ENCODE measurements at regions not wholly inside any gene's neighbourhood (a gene's known extent, or its start where the extent isn't known, plus 50 kb on each side); places are given as distances from the start of the nearest gene placed in this dataset.

GRCh38 chr3:115388811-115389210, 234.5 kb upstream of the GAP43 start:
- ChIA-PET POLR2A (no interaction called here), CTCF (no interaction called here)
- ATAC-seq (no peak), DNase-seq (no peak)
- no peak overlapping the region for H3K27ac ChIP-seq (ENCODE audit: low read depth, low read length)
- H3K27me3 ChIP-seq (ENCODE audit: control insufficient read depth in 2 of 2, insufficient read depth in 2 of 2, low read length in 2 of 2) = no peaks in the 10 kb centered on the region
- Mint-ChIP-seq H3K36me3 (no peaks in the 10 kb centered on the region), H3K4me1 (peaks cover 0 to 12% (median 10%) of the 10 kb centered on the region in 7 donors), H3K27me3 (peaks cover 0 to 3% (median 0%) of the 10 kb centered on the region in 5 donors), H3K27ac (no peak overlapping the region), H3K4me3 (no peak overlapping the region), H3K9me3 (no peaks in the 10 kb centered on the region)
- no peaks in the 10 kb centered on the region for H3K4me1 ChIP-seq (ENCODE audit: control insufficient read depth in 2 of 2, insufficient read depth in 2 of 2, low read length in 2 of 2)
- H3K4me3 ChIP-seq (ENCODE audit: low read length) = no peak overlapping the region
- intact Hi-C loops (cut with micrococcal nuclease) = no loop called here
- H3K9me3 ChIP-seq (ENCODE audit: control insufficient read depth in 2 of 3, low read length in 3 of 3) = no peaks in the 10 kb centered on the region
- H3K36me3 ChIP-seq (ENCODE audit: control insufficient read depth in 2 of 3, insufficient read depth in 3 of 3, low read length in 3 of 3) = no peaks in the 10 kb centered on the region

DNA sequence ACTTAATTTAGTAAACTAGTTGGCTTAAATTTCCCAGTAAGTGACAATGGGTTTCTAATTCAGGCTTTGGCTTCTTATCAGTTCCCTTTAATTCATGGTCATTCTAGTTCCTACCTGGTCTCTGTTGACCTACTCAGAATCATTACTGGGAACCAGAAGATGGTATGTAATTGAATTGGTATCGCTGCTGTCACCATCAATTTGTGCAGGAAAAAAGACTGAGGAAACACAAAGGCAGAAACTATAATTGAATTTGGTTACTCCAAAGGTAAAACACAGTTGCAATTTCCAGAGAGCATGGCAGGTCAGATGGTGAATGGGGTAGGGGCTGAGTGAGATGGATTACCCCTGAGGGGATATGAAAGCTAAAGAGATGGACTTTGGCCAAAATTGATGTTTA, 226.5 kb upstream of the GAP43 start:
- H3K9me3 ChIP-seq (ENCODE audit: control insufficient read depth in 2 of 3, low read length in 3 of 3) = no peaks in the 10 kb centered on the region
- H3K9me3 Mint-ChIP-seq = no peaks in the 10 kb centered on the region
- ATAC-seq (no peak), DNase-seq (no peak)
- H3K27me3 Mint-ChIP-seq = no peaks in the 10 kb centered on the region
- H3K27ac ChIP-seq (ENCODE audit: low read depth, low read length) = no peak overlapping the region
- peaks cover 0 to 5% (median 5%) of the 10 kb centered on the region in 7 donors for H3K4me1 Mint-ChIP-seq
- H3K4me1 ChIP-seq (ENCODE audit: control insufficient read depth in 2 of 2, insufficient read depth in 2 of 2, low read length in 2 of 2) = no peaks in the 10 kb centered on the region
- no peaks in the 10 kb centered on the region for H3K27me3 ChIP-seq (ENCODE audit: control insufficient read depth in 2 of 2, insufficient read depth in 2 of 2, low read length in 2 of 2)
- H3K36me3 ChIP-seq (ENCODE audit: control insufficient read depth in 2 of 3, insufficient read depth in 3 of 3, low read length in 3 of 3) = no peaks in the 10 kb centered on the region
- intact Hi-C loops (cut with micrococcal nuclease) = loop anchor here in 1 of 2 donors (10.0 kb wide), 1 partner anchor 298 kb away; no protein-coding TSS in a partner anchor
- no peaks in the 10 kb centered on the region for H3K36me3 Mint-ChIP-seq
- no peak overlapping the region for H3K4me3 Mint-ChIP-seq
- ChIA-PET CTCF (no interaction called here), POLR2A (no interaction called here)
- H3K27ac Mint-ChIP-seq = no peak overlapping the region
- no peak overlapping the region for H3K4me3 ChIP-seq (ENCODE audit: low read length)

DNA sequence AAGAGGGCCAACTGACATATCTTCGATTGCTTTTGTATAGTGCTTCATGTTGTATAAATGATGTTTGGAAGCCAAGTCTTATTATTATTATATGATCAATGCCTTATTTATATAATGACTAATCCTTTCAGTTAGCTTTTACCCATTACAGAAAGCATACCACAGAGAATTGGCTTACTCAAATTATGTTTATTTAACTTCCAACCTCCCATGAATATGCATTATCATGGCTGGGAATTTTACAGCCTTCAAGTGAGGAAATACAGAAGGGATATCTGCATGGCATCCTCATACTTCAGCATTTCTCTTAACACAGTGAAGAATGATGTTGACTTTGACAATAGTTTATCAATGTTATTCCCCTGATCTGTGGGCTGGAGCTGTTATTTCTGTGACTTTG, 225.9 kb upstream of the GAP43 start:
- no peak overlapping the region for H3K4me3 ChIP-seq (ENCODE audit: low read length)
- Mint-ChIP-seq H3K9me3 (no peaks in the 10 kb centered on the region), H3K27me3 (no peaks in the 10 kb centered on the region)

GRCh38 chr3:115398506-115398905, 224.8 kb upstream of the GAP43 start:
- no peaks in the 10 kb centered on the region for H3K27me3 ChIP-seq (ENCODE audit: control insufficient read depth in 2 of 2, insufficient read depth in 2 of 2, low read length in 2 of 2)
- no peak overlapping the region for H3K27ac ChIP-seq (ENCODE audit: low read depth, low read length)
- no peaks in the 10 kb centered on the region for H3K4me1 ChIP-seq (ENCODE audit: control insufficient read depth in 2 of 2, insufficient read depth in 2 of 2, low read length in 2 of 2)
- intact Hi-C loops (cut with micrococcal nuclease) = loop anchor here in 1 of 2 donors (10.0 kb wide), 1 partner anchor 296 kb away; no protein-coding TSS in a partner anchor
- H3K4me3 Mint-ChIP-seq = no peak overlapping the region
- H3K36me3 ChIP-seq (ENCODE audit: control insufficient read depth in 2 of 3, insufficient read depth in 3 of 3, low read length in 3 of 3) = no peaks in the 10 kb centered on the region
- POLR2A ChIA-PET = no interaction called here
- ATAC-seq = no peak
- H3K27me3 Mint-ChIP-seq = peaks cover 0 to 6% (median 0%) of the 10 kb centered on the region in 5 donors
- no peaks in the 10 kb centered on the region for H3K9me3 ChIP-seq (ENCODE audit: control insufficient read depth in 2 of 3, low read length in 3 of 3)
- H3K36me3 Mint-ChIP-seq = no peaks in the 10 kb centered on the region
- H3K9me3 Mint-ChIP-seq = no peaks in the 10 kb centered on the region
- no peak overlapping the region for H3K4me3 ChIP-seq (ENCODE audit: low read length)
- H3K4me1 Mint-ChIP-seq = no peaks in the 10 kb centered on the region
- DNase-seq = no peak
- CTCF ChIA-PET = no interaction called here
- H3K27ac Mint-ChIP-seq = no peak overlapping the region

More for the DNA sequence above, 225.9 kb upstream of the GAP43 start:
- H3K36me3 ChIP-seq (ENCODE audit: control insufficient read depth in 2 of 3, insufficient read depth in 3 of 3, low read length in 3 of 3) = no peaks in the 10 kb centered on the region
- ATAC-seq (no peak), DNase-seq (no peak)
- no peaks in the 10 kb centered on the region for H3K9me3 ChIP-seq (ENCODE audit: control insufficient read depth in 2 of 3, low read length in 3 of 3)
- H3K4me1 Mint-ChIP-seq = no peaks in the 10 kb centered on the region
- H3K27me3 ChIP-seq (ENCODE audit: control insufficient read depth in 2 of 2, insufficient read depth in 2 of 2, low read length in 2 of 2) = no peaks in the 10 kb centered on the region
- no peak overlapping the region for H3K27ac Mint-ChIP-seq
- H3K27ac ChIP-seq (ENCODE audit: low read depth, low read length) = no peak overlapping the region
- CTCF ChIA-PET = no interaction called here
- H3K4me3 Mint-ChIP-seq = no peak overlapping the region
- no peaks in the 10 kb centered on the region for H3K36me3 Mint-ChIP-seq
- H3K4me1 ChIP-seq (ENCODE audit: control insufficient read depth in 2 of 2, insufficient read depth in 2 of 2, low read length in 2 of 2) = no peaks in the 10 kb centered on the region
- POLR2A ChIA-PET = no interaction called here
- intact Hi-C loops (cut with micrococcal nuclease) = loop anchor here in 1 of 2 donors (10.0 kb wide), 1 partner anchor 297 kb away; no protein-coding TSS in a partner anchor

GRCh38 chr3:115399750-115400149, 223.6 kb upstream of the GAP43 start:
- Histone ChIP-seq H3K4me1 (ENCODE audit: control insufficient read depth in 2 of 2, insufficient read depth in 2 of 2, low read length in 2 of 2) (no peaks in the 10 kb centered on the region), H3K4me3 (ENCODE audit: low read length) (no peak overlapping the region), H3K36me3 (ENCODE audit: control insufficient read depth in 2 of 3, insufficient read depth in 3 of 3, low read length in 3 of 3) (no peaks in the 10 kb centered on the region), H3K27ac (ENCODE audit: low read depth, low read length) (no peak overlapping the region), H3K27me3 (ENCODE audit: control insufficient read depth in 2 of 2, insufficient read depth in 2 of 2, low read length in 2 of 2) (no peaks in the 10 kb centered on the region), H3K9me3 (ENCODE audit: control insufficient read depth in 2 of 3, low read length in 3 of 3) (no peaks in the 10 kb centered on the region)
- no peaks in the 10 kb centered on the region for H3K36me3 Mint-ChIP-seq
- H3K27me3 Mint-ChIP-seq = peaks cover 0 to 6% (median 0%) of the 10 kb centered on the region in 5 donors
- intact Hi-C loops (cut with micrococcal nuclease) = loop anchor here in 1 of 2 donors (10.0 kb wide), 1 partner anchor 295 kb away; no protein-coding TSS in a partner anchor
- ChIA-PET POLR2A (no interaction called here), CTCF (no interaction called here)
- H3K9me3 Mint-ChIP-seq = no peaks in the 10 kb centered on the region
- H3K27ac Mint-ChIP-seq = no peak overlapping the region
- H3K4me3 Mint-ChIP-seq = no peak overlapping the region
- DNase-seq (no peak), ATAC-seq (no peak)
- peaks cover 0 to 5% (median 0%) of the 10 kb centered on the region in 7 donors for H3K4me1 Mint-ChIP-seq

GRCh38 chr3:115401298-115401697, 222.0 kb upstream of the GAP43 start:
- H3K4me1 ChIP-seq (ENCODE audit: control insufficient read depth in 2 of 2, insufficient read depth in 2 of 2, low read length in 2 of 2) = no peaks in the 10 kb centered on the region
- no peak overlapping the region for H3K27ac ChIP-seq (ENCODE audit: low read depth, low read length)
- Mint-ChIP-seq H3K4me1 (peaks cover 0 to 5% (median 0%) of the 10 kb centered on the region in 7 donors), H3K9me3 (no peaks in the 10 kb centered on the region), H3K27me3 (peaks cover 0 to 6% (median 0%) of the 10 kb centered on the region in 5 donors), H3K4me3 (no peak overlapping the region), H3K36me3 (no peaks in the 10 kb centered on the region), H3K27ac (no peak overlapping the region)
- no peaks in the 10 kb centered on the region for H3K9me3 ChIP-seq (ENCODE audit: control insufficient read depth in 2 of 3, low read length in 3 of 3)
- DNase-seq = no peak
- no peak for ATAC-seq
- CTCF ChIA-PET = no interaction called here
- no peaks in the 10 kb centered on the region for H3K36me3 ChIP-seq (ENCODE audit: control insufficient read depth in 2 of 3, insufficient read depth in 3 of 3, low read length in 3 of 3)
- intact Hi-C loops (cut with micrococcal nuclease) = no loop called here
- no peaks in the 10 kb centered on the region for H3K27me3 ChIP-seq (ENCODE audit: control insufficient read depth in 2 of 2, insufficient read depth in 2 of 2, low read length in 2 of 2)
- H3K4me3 ChIP-seq (ENCODE audit: low read length) = no peak overlapping the region
- POLR2A ChIA-PET = interaction anchor here (0.7 kb wide), 1 partner anchor 10 kb away, joined by 3 read pairs; no protein-coding TSS in a partner anchor

GRCh38 chr3:115401851-115402501, 221.3 kb upstream of the GAP43 start:
- Histone ChIP-seq H3K27me3 (ENCODE audit: control insufficient read depth in 2 of 2, insufficient read depth in 2 of 2, low read length in 2 of 2) (no peaks in the 10 kb centered on the region), H3K4me1 (ENCODE audit: control insufficient read depth in 2 of 2, insufficient read depth in 2 of 2, low read length in 2 of 2) (no peaks in the 10 kb centered on the region), H3K9me3 (ENCODE audit: control insufficient read depth in 2 of 3, low read length in 3 of 3) (no peaks in the 10 kb centered on the region), H3K4me3 (ENCODE audit: low read length) (no peak overlapping the region), H3K27ac (ENCODE audit: low read depth, low read length) (no peak overlapping the region), H3K36me3 (ENCODE audit: control insufficient read depth in 2 of 3, insufficient read depth in 3 of 3, low read length in 3 of 3) (no peaks in the 10 kb centered on the region)
- POLR2A ChIA-PET = interaction anchor here (0.7 kb wide), 1 partner anchor 9 kb away, joined by 3 read pairs; no protein-coding TSS in a partner anchor
- no peak overlapping the region for H3K27ac Mint-ChIP-seq
- no peak overlapping the region for H3K4me3 Mint-ChIP-seq
- H3K27me3 Mint-ChIP-seq = peaks cover 0 to 6% (median 0%) of the 10 kb centered on the region in 5 donors
- no peaks in the 10 kb centered on the region for H3K36me3 Mint-ChIP-seq
- H3K9me3 Mint-ChIP-seq = no peaks in the 10 kb centered on the region
- DNase-seq (no peak), ATAC-seq (no peak)
- intact Hi-C loops (cut with micrococcal nuclease) = no loop called here
- H3K4me1 Mint-ChIP-seq = peaks cover 0 to 5% (median 0%) of the 10 kb centered on the region in 7 donors
- CTCF ChIA-PET = no interaction called here

Measured in naive thymus-derived CD4-positive, alpha-beta T cell (primary cell).